ENCODE measurements at regions not wholly inside any gene's neighbourhood (a gene's known extent, or its start where the extent isn't known, plus 50 kb on each side); places are given as distances from the start of the nearest gene placed in this dataset.

- H3K36me3 ChIP-seq = no peaks in the 10 kb centered on the region
- WGBS = 87% methylated on average over 5 of the region's 5 CpGs
Measured at GRCh38 chr13:20313896-20314295, 81.8 kb upstream of the GJB6 start.

GRCh38 chr13:20312292-20312691 lies 80.2 kb upstream of the GJB6 start:
- intact Hi-C loops (cut with DNase I) = no loop called here
- Histone ChIP-seq H3K27me3 (peaks cover 0 to 3% (median 0%) of the 10 kb centered on the region in 4 donors), H3K9me3 (peaks cover 0 to 14% (median 8%) of the 10 kb centered on the region in 4 donors), H3K27ac (replicated peaks in 1 of 4) (no peak overlapping the region), H3K4me3 (no peak overlapping the region), H3K36me3 (no peaks in the 10 kb centered on the region), H3K4me1 (no peaks in the 10 kb centered on the region)
- TF ChIP-seq EP300 (IDR thresholded peaks at IDR 0.05) (no peak), CTCF (IDR thresholded peaks at IDR 0.05) (no peak), POLR2AphosphoS5 (IDR thresholded peaks at IDR 0.05) (no peak), POLR2A (IDR thresholded peaks at IDR 0.05; ENCODE audit: low read depth) (no peak)
- peak; percentile 70 for DNase-seq (ENCODE audit: extremely low spot score)
- WGBS = 91% methylated on average over 5 of the region's 5 CpGs

More at GRCh38 chr13:20313896-20314295, 81.8 kb upstream of the GJB6 start:
- peak; percentile 64 for DNase-seq (ENCODE audit: extremely low spot score)
- H3K27me3 ChIP-seq = peaks cover 0 to 9% (median 0%) of the 10 kb centered on the region in 4 donors
- H3K4me1 ChIP-seq = no peaks in the 10 kb centered on the region
- intact Hi-C loops (cut with DNase I) = no loop called here
- H3K9me3 ChIP-seq = peaks cover 0 to 4% (median under 1%) of the 10 kb centered on the region in 4 donors
- H3K4me3 ChIP-seq = no peak overlapping the region
- H3K27ac ChIP-seq (replicated peaks in 1 of 4) = no peak overlapping the region
- no peak for TF ChIP-seq POLR2A (IDR thresholded peaks at IDR 0.05; ENCODE audit: low read depth)
- TF ChIP-seq EP300 (IDR thresholded peaks at IDR 0.05) = no peak
- TF ChIP-seq POLR2AphosphoS5 (IDR thresholded peaks at IDR 0.05) = no peak
- no peak for TF ChIP-seq CTCF (IDR thresholded peaks at IDR 0.05)

GRCh38 chr13:20311596-20311995 lies 79.5 kb upstream of the GJB6 start:
- no peak overlapping the region for H3K4me3 ChIP-seq
- intact Hi-C loops (cut with DNase I) = no loop called here
- 76% methylated on average over 2 of the region's 2 CpGs for WGBS
- no peak overlapping the region for H3K27ac ChIP-seq (replicated peaks in 1 of 4)
- H3K9me3 ChIP-seq = peaks cover 0 to 18% (median 9%) of the 10 kb centered on the region in 4 donors
- no peaks in the 10 kb centered on the region for H3K4me1 ChIP-seq
- H3K36me3 ChIP-seq = no peaks in the 10 kb centered on the region
- DNase-seq (ENCODE audit: extremely low spot score) = peak; percentile 37
- H3K27me3 ChIP-seq = peaks cover 0 to 3% (median 0%) of the 10 kb centered on the region in 4 donors
- no peak for TF ChIP-seq CTCF (IDR thresholded peaks at IDR 0.05)
- TF ChIP-seq POLR2AphosphoS5 (IDR thresholded peaks at IDR 0.05) = no peak
- TF ChIP-seq EP300 (IDR thresholded peaks at IDR 0.05) = no peak
- TF ChIP-seq POLR2A (IDR thresholded peaks at IDR 0.05; ENCODE audit: low read depth) = no peak

- intact Hi-C loops (cut with DNase I) = no loop called here
- peaks cover 0 to 6% (median 0%) of the 10 kb centered on the region in 4 donors for H3K27me3 ChIP-seq
- no peak overlapping the region for H3K27ac ChIP-seq (replicated peaks in 1 of 4)
- TF ChIP-seq CTCF (IDR thresholded peaks at IDR 0.05) (no peak), POLR2AphosphoS5 (IDR thresholded peaks at IDR 0.05) (no peak), POLR2A (IDR thresholded peaks at IDR 0.05; ENCODE audit: low read depth) (no peak), EP300 (IDR thresholded peaks at IDR 0.05) (no peak)
- H3K4me1 ChIP-seq = no peaks in the 10 kb centered on the region
- no peak overlapping the region for H3K4me3 ChIP-seq
- peaks cover 0 to 18% (median 9%) of the 10 kb centered on the region in 4 donors for H3K9me3 ChIP-seq
- no peaks in the 10 kb centered on the region for H3K36me3 ChIP-seq
- DNase-seq (ENCODE audit: extremely low spot score) = no peak
- WGBS = 91% methylated on average over 2 of the region's 2 CpGs
Measured at GRCh38 chr13:20311022-20311421, 78.9 kb upstream of the GJB6 start.

GRCh38 chr13:20306039-20306438 lies 73.9 kb upstream of the GJB6 start:
- intact Hi-C loops (cut with DNase I) = no loop called here
- TF ChIP-seq POLR2A (IDR thresholded peaks at IDR 0.05; ENCODE audit: low read depth) (no peak), POLR2AphosphoS5 (IDR thresholded peaks at IDR 0.05) (no peak), CTCF (IDR thresholded peaks at IDR 0.05) (no peak), EP300 (IDR thresholded peaks at IDR 0.05) (no peak)
- Histone ChIP-seq H3K4me3 (no peak overlapping the region), H3K27ac (replicated peaks in 1 of 4) (no peak overlapping the region), H3K36me3 (no peaks in the 10 kb centered on the region), H3K9me3 (peaks cover 0 to 18% (median 9%) of the 10 kb centered on the region in 4 donors), H3K27me3 (peaks cover 0 to 29% (median 10%) of the 10 kb centered on the region in 4 donors), H3K4me1 (peaks cover 0 to 9% (median 4%) of the 10 kb centered on the region in 4 donors)
- 89% methylated on average over 6 of the region's 6 CpGs for WGBS
- DNase-seq (ENCODE audit: extremely low spot score) = peak; percentile 64

All from esophagus muscularis mucosa (tissue), 4 donors.